Endothelial cell of umbilical vein (primary cell): ENCODE measurements at regions not wholly inside any gene's neighbourhood (a gene's known extent, or its start where the extent isn't known, plus 50 kb on each side); places are given as distances from the start of the nearest gene placed in this dataset.

ENCODE experiments used
- BruUV-seq: library from RNA; stranded (reverse); fragments of 400-500 nt; replicated peaks from 2 replicates; lab custom pipeline; 2021; lab: Mats Ljungman, UMichigan
- CTCF ChIA-PET: fragments of 300-600, 350-600 bp; sonication (Branson Sonifier 250); formaldehyde crosslinking; loops from one replicate; lab custom pipeline; 2021; ENCODE audit warnings: antibody characterized with exemption, inconsistent platforms; lab: Charles Lee
- POLR2A ChIA-PET: fragments of 300-600, 350-600 bp; sonication (Branson Sonifier 250); formaldehyde crosslinking; loops from one replicate; lab custom pipeline; 2021; ENCODE audit warnings: antibody characterized with exemption, inconsistent platforms; lab: Charles Lee
- DNase-seq: peaks from one replicate; pipeline ENCODE4 v3.0.0-alpha.2; 2011; ENCODE audit warnings: low read depth, low spot score
- FAIRE-seq: peaks from 2 replicates; lab custom pipeline; 2011; peaks lifted over from hg19 to GRCh38; lab: Jason Lieb, UNC
- H2AFZ ChIP-seq: 2 replicates; pipeline ENCODE4 v1.6.0; 2012; ENCODE audit warnings: low read depth, low read length, control low read depth, inconsistent platforms
- H3K27ac ChIP-seq: 2 replicates; pipeline ENCODE4 v1.5.1; 2011; ENCODE audit warnings: low read depth, mild to moderate bottlenecking, control low read depth, low read length, moderate library complexity; ENCODE audit not compliant: insufficient read depth
- H3K27me3 ChIP-seq, 2 experiments: 2 replicates each; pipeline versions ENCODE4 v1.6.0 to v1.6.1; 2011; ENCODE audit warnings: low read length in 2 of 2, mixed read lengths in 1 of 2; ENCODE audit not compliant: control insufficient read depth in 2 of 2, insufficient read depth in 2 of 2
- H3K36me3 ChIP-seq, 2 experiments: 2 replicates in 1 of 2; 3 replicates in 1 of 2; pipeline ENCODE4 v1.5.1; 2011; ENCODE audit warnings: low read length in 2 of 2, mild to moderate bottlenecking in 1 of 2, moderate library complexity in 1 of 2; ENCODE audit not compliant: control insufficient read depth in 2 of 2, insufficient read depth in 2 of 2; ENCODE audit errors: extremely low read depth in 1 of 2
- H3K4me1 ChIP-seq: 3 replicates; pipeline ENCODE4 v1.5.1; 2011; ENCODE audit warnings: mild to moderate bottlenecking, low read length; ENCODE audit not compliant: control insufficient read depth, insufficient read depth; ENCODE audit errors: extremely low read depth
- H3K4me2 ChIP-seq: 2 replicates; pipeline ENCODE4 v1.6.1; 2011; ENCODE audit warnings: low read length, control low read depth, mixed read lengths; ENCODE audit not compliant: insufficient read depth
- H3K4me3 ChIP-seq, 3 experiments: fragments of 200-600 bp in 1 of 3; sonication (generic), shearing (Covaris generic) in 1 of 3; replicated peaks in 1 of 3; 2 replicates each; pipeline ENCODE4 v1.5.1; 2011 to 2016; ENCODE audit warnings: control low read depth in 3 of 3, low read length in 3 of 3, mild to moderate bottlenecking in 2 of 3, inconsistent platforms in 1 of 3, low read depth in 1 of 3, moderate library complexity in 1 of 3; ENCODE audit not compliant: insufficient read depth in 1 of 3
- H3K79me2 ChIP-seq: 2 replicates; pipeline ENCODE4 v1.6.0; 2012; ENCODE audit warnings: low read length, inconsistent platforms; ENCODE audit not compliant: control insufficient read depth, insufficient read depth
- H3K9ac ChIP-seq: replicated peaks from 2 replicates; pipeline ENCODE3; 2011; ENCODE audit warnings: low read length, control low read depth; ENCODE audit not compliant: insufficient read depth; ENCODE audit errors: extremely low read depth
- H3K9me1 ChIP-seq: replicated peaks from 3 replicates; pipeline ENCODE4 v1.6.0; 2011; ENCODE audit warnings: mild to moderate bottlenecking, low read length; ENCODE audit not compliant: control insufficient read depth, insufficient read depth; ENCODE audit errors: extremely low read depth
- H3K9me3 ChIP-seq: replicated peaks from 2 replicates; pipeline ENCODE4 v1.5.1; 2012; ENCODE audit warnings: low read length, inconsistent platforms; ENCODE audit not compliant: control insufficient read depth, insufficient read depth
- H4K20me1 ChIP-seq: replicated peaks from 2 replicates; pipeline ENCODE3; 2011; ENCODE audit warnings: mild to moderate bottlenecking, low read length; ENCODE audit not compliant: control insufficient read depth, insufficient read depth; ENCODE audit errors: extremely low read depth
- FOS ChIP-seq: IDR thresholded peaks from 2 replicates; pipeline ENCODE4 v1.6.1; 2011; ENCODE audit warnings: mild to moderate bottlenecking, low read length, moderate library complexity, borderline replicate concordance; ENCODE audit not compliant: insufficient read depth
- GATA2 ChIP-seq: IDR thresholded peaks from 2 replicates; pipeline ENCODE4 v1.7.0; 2011; ENCODE audit warnings: low read depth, mild to moderate bottlenecking, moderate library complexity, mixed read lengths, low read length; ENCODE audit not compliant: insufficient read length, insufficient read depth
- JUN ChIP-seq: IDR thresholded peaks from 2 replicates; pipeline ENCODE4 v1.6.1; 2011; ENCODE audit warnings: borderline replicate concordance, low read depth; ENCODE audit not compliant: insufficient read length, insufficient read depth
- MAX ChIP-seq: IDR thresholded peaks from 2 replicates; pipeline ENCODE4 v1.6.1; 2011; ENCODE audit not compliant: insufficient read depth, insufficient read length
- POLR2A ChIP-seq: IDR thresholded peaks from 2 replicates; pipeline ENCODE4 v1.6.1; 2012; ENCODE audit warnings: low read depth, mild to moderate bottlenecking, control low read depth, low read length
- POLR2AphosphoS5 ChIP-seq: IDR thresholded peaks from 2 replicates; pipeline ENCODE4 v1.6.1; 2012; ENCODE audit warnings: low read depth, mild to moderate bottlenecking, control low read depth, low read length, moderate library complexity; ENCODE audit not compliant: insufficient read depth
- dilution Hi-C: fragments of 300-500 bp; cut with MboI; formaldehyde crosslinking; loops from one replicate; pipeline ENCODE4 v1.15.0; 2019; ENCODE audit warnings: low sequenced_read_pairs; ENCODE audit not compliant: extremely low pct_ligation_motif_present
- intact Hi-C: fragments of 100-400 bp; cut with micrococcal nuclease; formaldehyde crosslinking; loops from one replicate; pipeline ENCODE4 v1.10.0; 2022
- TF ChIP-seq, protein P1 (sequence below), 2 donors: IDR thresholded peaks; 1 replicate in 1 of 2; 2 replicates in 1 of 2; pipeline ENCODE4 v1.5.1; 2011; ENCODE audit warnings: low read length in 2 of 2, mild to moderate bottlenecking in 2 of 2, moderate library complexity in 2 of 2, control low read depth in 1 of 2, inconsistent platforms in 1 of 2, low read depth in 1 of 2; ENCODE audit not compliant: insufficient read depth in 1 of 2; ENCODE audit errors: extremely low read depth in 1 of 2

- POLR2A ChIA-PET: no interaction called here
- Histone ChIP-seq H3K27me3 (peaks cover 3 to 6% of the 10 kb centered on the region in 2 experiments), H3K27ac (no peak overlapping the region), H3K9ac (no peak overlapping the region), H4K20me1 (no peaks in the 10 kb centered on the region), H3K4me2 (no peak overlapping the region), H3K36me3 (no peaks in the 10 kb centered on the region), H3K4me1 (no peaks in the 10 kb centered on the region), H3K79me2 (no peaks in the 10 kb centered on the region), H2AFZ (no peak overlapping the region), H3K4me3 (no peak overlapping the region), H3K9me1 (no peaks in the 10 kb centered on the region), H3K9me3 (no peaks in the 10 kb centered on the region)
- FAIRE-seq: no peak
- CTCF ChIA-PET: interaction anchor here (0.9 kb wide), 1 partner anchor 23 kb away, joined by 3 read pairs; no protein-coding TSS in a partner anchor
- DNase-seq: no peak
- TF ChIP-seq JUN (no peak), POLR2AphosphoS5 (no peak), GATA2 (no peak), FOS (no peak), POLR2A (no peak), MAX (no peak)
- TF ChIP-seq, protein P1, sequence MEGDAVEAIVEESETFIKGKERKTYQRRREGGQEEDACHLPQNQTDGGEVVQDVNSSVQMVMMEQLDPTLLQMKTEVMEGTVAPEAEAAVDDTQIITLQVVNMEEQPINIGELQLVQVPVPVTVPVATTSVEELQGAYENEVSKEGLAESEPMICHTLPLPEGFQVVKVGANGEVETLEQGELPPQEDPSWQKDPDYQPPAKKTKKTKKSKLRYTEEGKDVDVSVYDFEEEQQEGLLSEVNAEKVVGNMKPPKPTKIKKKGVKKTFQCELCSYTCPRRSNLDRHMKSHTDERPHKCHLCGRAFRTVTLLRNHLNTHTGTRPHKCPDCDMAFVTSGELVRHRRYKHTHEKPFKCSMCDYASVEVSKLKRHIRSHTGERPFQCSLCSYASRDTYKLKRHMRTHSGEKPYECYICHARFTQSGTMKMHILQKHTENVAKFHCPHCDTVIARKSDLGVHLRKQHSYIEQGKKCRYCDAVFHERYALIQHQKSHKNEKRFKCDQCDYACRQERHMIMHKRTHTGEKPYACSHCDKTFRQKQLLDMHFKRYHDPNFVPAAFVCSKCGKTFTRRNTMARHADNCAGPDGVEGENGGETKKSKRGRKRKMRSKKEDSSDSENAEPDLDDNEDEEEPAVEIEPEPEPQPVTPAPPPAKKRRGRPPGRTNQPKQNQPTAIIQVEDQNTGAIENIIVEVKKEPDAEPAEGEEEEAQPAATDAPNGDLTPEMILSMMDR (IDR thresholded peaks at IDR 0.05; ENCODE audit: extremely low read depth in 1 of 2, insufficient read depth in 1 of 2, low read depth in 1 of 2, low read length in 2 of 2): no peak
- no TSS peak for BruUV-seq
- dilution Hi-C loops (no loop called here), intact Hi-C loops (no loop called here)
These were observed 168.6 kb upstream of the NEBL start for GRCh38 chr10:21065621-21066248.
